HG02981 (cell line): ENCODE measurements at regions not wholly inside any gene's neighbourhood (a gene's known extent, or its start where the extent isn't known, plus 50 kb on each side); places are given as distances from the start of the nearest gene placed in this dataset.

ENCODE experiments used
- ATAC-seq: cut with Tn5 transposase; IDR thresholded peaks from one replicate; pipeline ENCODE4 v1.9.1; 2021; ENCODE audit warnings: mild to moderate bottlenecking, moderate library complexity; ENCODE audit not compliant: unreplicated experiment

DNA sequence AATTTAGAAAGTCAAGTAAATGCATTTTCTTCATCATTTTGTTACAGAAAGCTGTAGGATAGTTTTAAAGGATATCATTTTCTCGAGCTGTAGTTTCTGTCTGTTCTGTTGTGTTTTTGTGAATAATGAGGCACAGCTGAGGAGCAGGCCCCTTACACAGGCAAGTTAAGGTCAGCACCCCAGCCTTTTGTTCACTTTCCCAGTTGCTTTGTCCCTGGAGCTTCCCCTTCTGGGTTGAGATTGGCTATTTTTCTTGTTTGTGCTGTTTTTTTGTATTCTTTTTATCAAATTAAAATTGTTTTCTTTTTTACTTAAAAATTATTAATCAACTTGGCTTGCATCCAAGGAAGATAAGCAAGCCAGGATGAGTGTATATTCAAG, 213.8 kb upstream of the ACTBL2 start:
- ATAC-seq: no peak

GRCh38 chr5:57695706-57696388, 213.2 kb upstream of the ACTBL2 start:
- no peak for ATAC-seq

- ATAC-seq: no peak
Observed at GRCh38 chr5:57695179-57695578, 212.6 kb upstream of the ACTBL2 start.

DNA sequence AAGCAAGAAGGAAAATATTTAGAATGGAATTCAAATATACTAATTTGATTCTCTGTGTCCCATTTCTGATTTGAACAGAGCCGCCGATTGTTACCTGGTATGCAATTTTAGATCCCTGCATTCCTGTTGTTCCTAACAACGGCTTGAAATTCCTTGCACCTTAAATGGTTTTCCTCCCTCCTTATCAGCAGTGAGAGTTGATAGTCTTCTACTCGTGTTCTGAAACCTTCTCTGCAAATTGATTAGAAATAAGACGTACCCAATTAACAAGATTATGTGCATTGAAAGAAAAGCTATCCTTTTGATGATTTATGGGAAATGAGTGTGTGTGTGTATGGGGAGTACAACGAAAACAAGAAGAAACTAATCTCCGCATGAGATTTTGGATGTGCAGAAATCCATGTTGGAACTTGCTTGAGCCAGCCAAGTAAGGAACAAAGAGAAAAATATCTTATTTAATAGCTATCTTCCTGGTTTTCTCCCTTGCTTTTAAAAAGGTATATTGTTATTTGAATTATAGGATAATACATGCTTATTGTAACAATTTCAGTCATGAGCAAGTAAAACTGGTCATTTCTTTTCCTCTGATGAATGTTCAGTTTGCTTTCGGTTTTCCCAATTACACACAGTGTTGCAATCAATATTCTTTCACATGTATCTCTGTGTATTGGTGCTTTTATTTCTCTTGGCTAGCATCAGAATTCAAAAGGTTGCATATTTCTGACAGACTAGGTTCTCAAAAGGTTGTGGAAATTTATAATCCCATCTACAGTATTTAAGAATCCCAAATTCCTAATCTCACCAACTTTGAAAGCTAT, 211.1 kb upstream of the ACTBL2 start:
- ATAC-seq: no peak

- peak; percentile 59 for ATAC-seq
Observed at GRCh38 chr5:57692582-57693487, 210.2 kb upstream of the ACTBL2 start.

- no peak for ATAC-seq
Observed at GRCh38 chr5:57690724-57691123, 208.1 kb upstream of the ACTBL2 start.

DNA sequence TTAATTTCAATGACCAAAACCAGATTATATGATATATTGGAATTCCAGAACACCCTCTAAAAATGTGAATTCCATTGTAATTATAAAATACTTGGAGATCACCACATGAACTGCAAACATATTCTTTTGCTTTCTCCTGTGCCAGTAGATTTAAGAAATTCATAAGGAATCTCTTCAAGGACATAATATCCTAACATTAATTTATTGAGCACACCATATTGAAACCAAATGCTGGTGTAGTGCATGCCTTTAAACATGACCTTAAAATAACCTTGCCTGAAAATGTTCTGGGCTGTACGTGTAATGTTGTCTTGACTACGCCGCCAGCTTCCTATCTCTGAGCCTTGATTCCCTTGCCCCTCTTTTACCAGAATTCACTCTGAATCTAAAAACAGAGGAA, 205.0 kb upstream of the ACTBL2 start:
- no peak for ATAC-seq

- ATAC-seq: no peak
Observed at GRCh38 chr5:57685516-57686255, 203.1 kb upstream of the ACTBL2 start.

GRCh38 chr5:57684299-57684702, 201.7 kb upstream of the ACTBL2 start:
- ATAC-seq: no peak

DNA sequence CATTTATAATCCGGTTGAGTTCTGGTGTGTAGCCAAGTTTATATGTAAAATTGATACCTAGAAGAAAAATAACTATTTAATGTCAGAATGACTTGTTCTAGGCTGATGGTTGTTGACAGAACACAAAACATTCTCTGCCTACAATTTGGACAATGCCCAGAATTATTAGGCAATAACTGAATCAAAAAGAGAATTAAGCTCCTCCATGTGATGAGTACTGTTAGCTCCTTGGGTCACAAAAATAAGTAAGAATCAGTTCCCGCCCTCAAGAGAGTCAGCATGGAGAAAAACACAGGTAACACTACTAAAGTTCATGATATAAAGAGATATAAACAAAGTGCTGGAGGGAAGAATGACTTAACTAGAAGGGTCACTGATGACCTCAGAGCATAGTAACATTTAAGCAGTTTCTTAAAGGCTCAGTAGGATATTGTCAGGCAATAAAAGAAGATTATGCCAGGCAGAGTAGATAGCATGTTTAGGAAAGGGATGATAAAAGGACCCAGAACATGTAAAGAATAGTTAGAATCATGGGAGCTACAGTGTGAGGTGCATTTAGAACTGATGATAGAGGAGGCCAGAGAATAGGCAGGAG, 200.5 kb upstream of the ACTBL2 start:
- no peak for ATAC-seq

DNA sequence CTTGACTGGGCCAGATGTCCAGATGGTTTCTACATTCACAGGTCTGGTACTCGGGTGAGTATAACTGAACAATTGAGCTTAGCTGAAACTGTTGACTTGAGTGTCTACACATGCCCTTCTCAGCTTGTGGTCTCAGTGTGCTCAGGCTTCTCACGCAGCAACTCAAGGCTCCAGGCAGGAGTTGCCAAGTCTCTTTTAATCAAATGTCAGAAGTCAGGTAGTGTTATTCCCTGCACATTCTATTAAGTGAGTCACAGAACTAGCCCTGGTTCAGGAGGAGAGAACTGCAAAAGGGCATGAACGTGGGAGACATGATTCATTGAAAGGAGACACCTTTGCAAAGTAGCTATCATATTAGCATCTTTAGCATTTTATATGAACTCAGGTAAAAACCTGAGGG, 199.3 kb upstream of the ACTBL2 start:
- no peak for ATAC-seq

GRCh38 chr5:57680686-57681085, 198.1 kb upstream of the ACTBL2 start:
- no peak for ATAC-seq

- no peak for ATAC-seq
Observed at GRCh38 chr5:57677235-57677634, 194.6 kb upstream of the ACTBL2 start.

DNA sequence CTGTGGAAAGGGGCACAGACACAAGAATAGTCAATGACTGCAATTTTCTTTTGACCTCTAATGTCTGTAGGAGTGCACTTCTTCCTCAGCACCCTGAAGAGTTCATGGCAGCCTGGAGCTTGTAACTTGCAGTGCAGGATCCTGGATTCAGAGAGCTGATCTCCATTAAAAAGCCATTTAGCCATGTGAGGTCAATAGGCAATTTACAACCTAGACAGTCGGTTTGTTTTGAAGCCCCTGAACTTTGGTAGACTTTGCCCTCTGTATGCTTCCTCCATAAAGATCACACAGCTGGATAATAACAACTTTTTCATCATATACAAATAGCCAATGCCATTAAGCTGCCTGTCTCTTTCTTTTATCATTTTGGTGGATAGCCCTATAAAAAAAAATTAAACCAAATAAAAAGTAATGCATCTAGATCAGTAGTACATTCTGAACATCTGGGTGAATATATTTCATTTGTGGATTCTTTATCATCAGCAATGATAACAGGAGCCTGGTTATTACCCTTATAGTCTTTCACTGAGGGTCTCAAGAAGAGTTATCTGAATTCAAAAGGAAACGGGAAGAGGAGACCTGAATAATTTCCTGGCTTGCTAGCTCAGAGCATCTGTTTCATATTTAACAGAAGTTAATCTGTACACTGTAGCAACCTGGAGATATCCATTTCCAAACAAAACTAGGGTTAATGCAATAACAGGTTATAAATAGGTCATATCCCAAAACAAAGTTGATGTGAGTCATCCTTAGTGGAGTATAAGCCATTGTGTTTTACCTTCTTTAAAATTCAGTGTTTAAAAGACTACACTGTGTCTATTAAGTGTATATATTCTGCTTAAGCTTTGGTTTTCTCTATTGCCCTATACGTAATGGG, 193.8 kb upstream of the ACTBL2 start:
- ATAC-seq: no peak

- ATAC-seq: no peak
Observed at GRCh38 chr5:57675236-57675635, 192.6 kb upstream of the ACTBL2 start.

- ATAC-seq: no peak
Observed at GRCh38 chr5:57671371-57671770, 188.8 kb upstream of the ACTBL2 start.

GRCh38 chr5:57666582-57666981, 184.0 kb upstream of the ACTBL2 start:
- no peak for ATAC-seq

- ATAC-seq: no peak
Observed at GRCh38 chr5:57665146-57665936, 182.7 kb upstream of the ACTBL2 start.

- ATAC-seq: no peak
Observed at GRCh38 chr5:57664700-57665099, 182.1 kb upstream of the ACTBL2 start.
